ENCODE measurements at regions not wholly inside any gene's neighbourhood (a gene's known extent, or its start where the extent isn't known, plus 50 kb on each side); places are given as distances from the start of the nearest gene placed in this dataset.

GRCh38 chr7:26551740-26552139 lies 260.1 kb downstream of the SNX10 start:
- no peak for DNase-seq

DNA sequence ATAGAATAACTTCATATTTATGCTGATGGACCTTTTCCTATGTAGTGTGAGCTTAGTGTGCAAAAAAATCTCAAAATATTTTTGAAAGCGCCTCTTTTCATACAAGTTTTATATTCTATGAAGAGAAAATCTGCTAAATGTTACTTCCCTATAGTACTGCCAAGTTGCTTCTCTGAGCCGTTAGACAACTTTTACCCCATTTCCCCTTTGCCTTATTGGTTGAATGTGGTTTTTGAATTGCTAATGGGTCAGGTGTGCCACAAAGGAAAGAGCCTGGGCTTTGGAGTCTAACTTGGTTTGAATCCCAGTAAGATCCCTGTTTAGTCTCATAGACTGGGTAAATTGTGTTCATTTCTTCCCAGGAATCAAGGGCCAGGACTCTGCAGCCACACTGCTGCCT lies 261.5 kb downstream of the SNX10 start:
- no peak for DNase-seq

DNA sequence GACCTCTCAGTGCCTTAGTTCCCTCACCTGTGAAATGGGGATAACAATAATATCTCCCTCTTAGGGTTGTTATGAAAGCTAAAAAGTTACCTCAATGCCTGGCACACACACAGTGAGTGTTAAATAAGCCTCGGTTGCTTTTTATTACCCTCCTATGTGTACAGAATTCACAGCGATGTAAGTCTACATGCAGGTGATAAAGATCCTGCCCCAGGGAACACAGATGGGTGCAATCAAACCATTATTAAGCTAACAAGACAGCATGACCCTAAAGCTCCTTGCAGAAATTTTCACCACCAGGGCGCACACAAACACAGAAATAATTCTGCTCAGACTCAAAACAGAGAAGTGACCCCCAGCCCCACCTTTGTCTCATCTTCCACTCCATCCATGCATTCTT lies 261.9 kb downstream of the SNX10 start:
- DNase-seq: no peak

GRCh38 chr7:26554952-26555351 lies 263.3 kb downstream of the SNX10 start:
- DNase-seq: no peak

DNA sequence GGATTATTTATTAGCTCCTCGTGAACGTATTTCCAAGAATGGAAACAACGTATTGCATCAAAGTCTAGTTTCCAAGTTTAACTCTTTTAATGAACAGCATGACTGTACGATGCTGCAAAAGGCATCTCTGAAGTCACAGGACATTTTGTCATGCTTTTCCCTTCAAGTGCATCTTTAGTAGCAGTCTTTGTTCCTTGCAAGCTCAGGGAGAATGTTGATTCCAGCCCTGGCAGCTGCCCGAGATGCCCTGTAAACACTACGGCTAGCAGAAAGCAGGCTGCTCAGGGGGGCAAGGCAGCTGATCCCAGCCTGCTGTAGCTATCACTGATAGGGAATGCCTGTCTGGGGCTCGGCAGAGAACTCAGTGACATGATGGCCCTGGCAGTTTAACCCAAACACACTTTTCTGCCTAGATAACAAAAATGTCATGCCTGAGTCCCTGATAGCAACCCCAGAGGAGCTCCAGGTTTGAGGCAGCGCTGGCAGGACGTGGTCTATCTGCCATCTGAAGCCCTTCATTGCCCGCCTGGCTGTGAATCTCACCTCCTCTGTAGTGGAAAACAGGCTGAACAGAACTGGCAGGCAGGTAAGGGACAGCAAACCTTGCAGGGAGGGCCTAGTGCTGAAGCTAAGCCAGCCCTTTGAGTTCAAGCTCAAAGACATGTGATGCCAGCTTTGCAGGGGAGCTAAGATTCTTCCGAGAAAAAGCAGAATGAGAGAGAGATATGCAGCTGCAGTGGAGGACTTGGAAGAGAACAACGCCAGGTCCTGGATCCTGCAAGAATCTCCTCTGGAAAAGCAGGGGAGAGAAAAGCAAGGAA lies 264.6 kb downstream of the SNX10 start:
- no peak for DNase-seq

GRCh38 chr7:26560526-26561256 lies 269.0 kb downstream of the SNX10 start:
- DNase-seq: no peak

DNA sequence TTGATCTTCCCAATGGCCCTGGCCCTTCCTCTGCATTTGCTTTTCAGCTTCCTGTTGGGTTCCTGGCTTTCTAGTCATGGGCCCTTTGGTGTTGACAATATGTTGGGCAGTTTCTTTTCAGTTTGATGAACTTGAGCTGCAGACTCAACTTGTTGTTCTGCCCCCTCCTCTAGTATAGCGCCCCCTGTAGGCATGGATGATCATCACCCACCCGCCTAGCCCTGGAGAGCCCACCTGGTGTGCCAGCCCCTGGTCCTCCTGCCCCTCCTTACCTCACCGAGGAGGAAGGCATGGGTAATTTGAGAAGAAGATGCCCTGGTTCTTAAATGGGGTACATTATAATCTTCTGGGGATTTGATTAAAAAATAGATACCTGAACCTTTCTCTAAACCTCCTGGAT lies 271.2 kb downstream of the SNX10 start:
- DNase-seq: no peak

GRCh38 chr7:26563406-26563805 lies 271.7 kb downstream of the SNX10 start:
- DNase-seq: no peak

- DNase-seq: no peak
Observed at GRCh38 chr7:26567266-26567665, 275.6 kb downstream of the SNX10 start.

GRCh38 chr7:26574476-26574875 lies 282.8 kb downstream of the SNX10 start:
- no peak for DNase-seq

- no peak for DNase-seq
Observed at GRCh38 chr7:26580064-26580591, 284.3 kb downstream of the SKAP2 start.

GRCh38 chr7:26580711-26581110 lies 283.7 kb downstream of the SKAP2 start:
- no peak for DNase-seq

GRCh38 chr7:26583094-26583648 lies 281.2 kb downstream of the SKAP2 start:
- DNase-seq: no peak

DNA sequence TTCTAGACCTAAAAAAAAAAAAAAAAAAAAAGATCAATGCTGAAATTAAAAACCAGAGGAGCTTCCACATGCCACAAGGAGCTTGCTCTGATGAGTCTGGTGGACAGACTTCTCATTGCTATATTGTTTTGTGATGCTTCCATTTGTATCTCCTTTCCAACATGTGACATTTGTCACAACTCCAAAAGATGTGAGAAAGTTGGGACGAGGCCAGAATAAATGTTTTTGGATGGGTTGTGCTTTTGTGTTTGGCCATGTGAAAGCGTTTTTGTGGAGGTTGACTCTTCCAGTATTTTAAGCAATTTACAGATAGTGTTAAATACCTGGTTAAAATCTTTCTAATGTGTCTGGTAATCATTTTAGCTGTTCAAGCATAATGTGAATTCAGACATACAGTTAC lies 280.1 kb downstream of the SKAP2 start:
- no peak for DNase-seq

GRCh38 chr7:26584987-26585665 lies 279.3 kb downstream of the SKAP2 start:
- DNase-seq: peak in 1 of 58 donors; percentile 12

GRCh38 chr7:26587536-26587935 lies 276.9 kb downstream of the SKAP2 start:
- no peak for DNase-seq

DNA sequence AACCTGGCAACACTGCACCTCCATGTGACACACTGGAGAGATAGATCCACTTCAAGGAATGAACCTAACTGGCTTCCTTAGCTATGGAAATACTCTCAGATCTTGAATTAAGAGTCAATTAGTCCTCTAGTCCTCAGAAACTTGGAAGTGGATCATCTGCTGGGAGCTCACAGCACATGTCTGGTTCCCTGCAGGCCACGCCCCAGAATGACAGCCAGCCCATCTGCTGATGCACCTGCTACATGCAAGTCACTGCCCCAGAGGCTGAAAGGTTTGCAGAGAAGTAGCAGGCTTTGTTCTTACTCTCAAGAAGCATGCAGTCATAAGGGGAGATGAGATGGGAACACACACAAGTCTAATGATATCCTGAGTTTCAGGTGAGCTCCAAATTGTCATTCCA lies 275.9 kb downstream of the SKAP2 start:
- DNase-seq: no peak

DNA sequence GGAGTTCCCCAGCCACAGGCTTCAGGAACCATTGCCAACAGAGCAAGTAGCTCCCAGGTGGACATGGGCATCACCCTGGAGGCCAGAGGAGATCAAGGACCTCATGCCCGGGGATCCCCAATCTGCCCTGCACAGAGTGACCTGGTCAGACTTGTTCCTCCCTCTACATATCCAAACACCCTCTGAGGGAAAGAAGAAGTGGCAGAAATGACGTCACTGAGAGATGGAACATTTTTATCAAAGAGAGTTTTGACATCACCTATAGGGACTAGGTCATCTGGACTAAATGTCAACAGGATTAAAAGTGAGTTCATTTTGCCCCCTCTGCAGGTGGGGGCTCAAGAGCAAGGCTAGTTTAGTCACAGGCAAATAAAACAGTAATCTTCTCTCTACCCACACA lies 273.7 kb downstream of the SKAP2 start:
- DNase-seq: no peak

GRCh38 chr7:26592011-26592410 lies 272.4 kb downstream of the SKAP2 start:
- no peak for DNase-seq

- DNase-seq: peak in 1 of 58 donors; percentile 22
Observed at GRCh38 chr7:26593393-26593792, 271.0 kb downstream of the SKAP2 start.

DNA sequence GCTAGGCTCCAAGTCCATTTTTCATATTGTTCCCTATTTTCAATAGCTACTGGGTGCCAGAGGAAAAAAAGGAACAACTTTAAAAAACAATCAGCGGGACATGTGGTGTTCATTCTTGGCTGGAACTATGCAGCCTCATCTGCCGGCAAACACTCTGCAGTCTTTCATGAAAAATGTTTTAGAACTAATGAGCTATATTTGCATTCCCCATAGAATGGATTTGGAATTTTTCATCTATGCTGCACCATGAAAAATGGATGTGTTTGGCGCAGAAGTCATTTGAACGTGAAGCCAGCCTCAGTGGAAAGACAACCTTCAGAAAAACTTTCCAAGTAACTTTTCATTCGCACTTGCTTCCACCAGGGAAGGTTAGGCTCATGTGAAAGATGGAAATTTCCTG lies 270.5 kb downstream of the SKAP2 start:
- no peak for DNase-seq

DNA sequence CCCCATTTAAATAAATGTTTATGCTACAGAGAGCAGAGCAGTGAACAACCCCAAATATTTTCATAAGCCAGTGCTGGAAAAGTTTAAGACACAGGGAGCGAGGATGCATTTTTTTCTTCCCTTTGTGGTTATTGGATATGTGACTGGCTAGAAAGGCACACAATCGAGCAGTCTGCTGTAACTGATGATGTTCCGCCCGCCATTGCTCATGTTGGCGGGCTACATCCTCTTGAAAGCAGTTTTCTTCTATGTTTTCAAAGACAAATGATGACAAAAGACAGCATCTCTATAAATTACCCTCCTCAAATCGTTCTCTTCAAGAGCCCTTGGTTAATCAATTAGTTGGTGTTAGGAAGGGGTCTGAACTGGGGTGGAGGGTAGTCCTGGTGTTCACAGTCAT lies 269.8 kb downstream of the SKAP2 start:
- DNase-seq: no peak
